Inflammatory macrophage treated with lipopolysaccharide for 1 hour (primary cell): ENCODE measurements at regions not wholly inside any gene's neighbourhood (a gene's known extent, or its start where the extent isn't known, plus 50 kb on each side); places are given as distances from the start of the nearest gene placed in this dataset.
A peak's percentile ranks its signal among the peaks of the same experiment; 100 is the strongest.
"Not testable (repeated sequence)": the region's sequence is repeated elsewhere in the genome, so short reads cannot be mapped to it uniquely, and the experiment has no call there.

Experiments used
- DNase-seq, 2 donors: peaks; one replicate each; pipeline ENCODE4 v3.0.0-alpha.2; 2020 to 2022

DNA sequence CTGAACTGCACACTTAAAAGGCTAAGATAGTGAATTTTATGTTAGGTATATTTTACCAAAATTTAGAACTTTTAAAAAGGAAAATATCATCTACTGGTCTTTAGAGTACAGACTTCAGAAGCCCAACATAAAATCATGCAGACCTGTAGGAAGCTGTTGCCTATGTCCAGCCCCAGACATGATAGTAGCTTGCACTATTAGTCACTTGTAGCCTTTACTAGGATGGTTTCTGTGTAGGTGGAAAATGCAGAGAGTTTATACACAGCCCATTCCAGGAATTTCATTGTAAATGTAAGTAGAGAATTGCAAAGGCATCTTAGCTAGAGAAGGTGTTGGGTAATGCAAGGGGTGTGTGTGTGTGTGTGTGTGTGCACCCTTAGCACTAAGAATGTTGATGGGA, 640.2 kb downstream of the RNF144A start:
- DNase-seq = no peak

DNA sequence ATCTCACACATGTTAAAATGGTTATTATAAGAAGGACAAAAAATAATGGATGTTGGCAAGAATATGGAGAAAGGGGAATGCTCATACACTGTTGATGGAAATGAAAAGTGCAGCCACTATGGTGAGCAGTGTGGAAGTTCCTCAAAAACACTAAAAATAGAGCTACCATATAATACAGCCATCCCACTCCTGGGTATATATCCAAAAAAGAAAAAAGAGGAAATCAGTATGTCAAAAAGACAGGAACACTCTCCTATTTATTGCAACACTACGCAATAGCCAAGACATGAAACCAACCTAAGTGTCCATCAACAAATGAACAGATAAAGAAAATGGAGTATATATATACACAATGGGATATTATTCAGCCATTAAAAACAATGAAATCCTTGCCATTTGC, 642.6 kb downstream of the RNF144A start:
- DNase-seq = peak; percentile 2 to 36

DNA sequence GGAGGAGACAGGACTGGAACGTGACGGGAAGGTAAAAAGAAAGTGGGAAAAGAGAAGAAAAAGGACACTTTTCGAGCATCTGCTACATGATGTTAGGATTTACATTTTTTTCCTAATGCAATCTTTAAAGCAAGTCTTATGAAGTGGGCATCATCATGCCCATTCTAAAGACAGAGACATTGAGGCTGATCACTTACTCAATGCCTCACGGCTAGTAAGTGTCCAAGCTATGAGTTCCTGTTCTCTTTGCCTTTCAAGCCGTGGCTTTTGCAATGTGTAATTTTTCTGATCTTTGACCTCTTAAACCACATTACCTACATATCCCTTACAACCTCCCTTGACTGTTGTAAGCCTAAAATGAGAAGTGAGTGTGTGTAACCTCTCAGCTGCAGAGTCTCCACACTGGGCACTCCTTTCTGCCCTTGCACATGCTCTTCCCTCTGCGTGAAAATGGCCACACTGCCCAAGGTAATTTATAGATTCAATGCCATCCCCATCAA, 649.2 kb downstream of the RNF144A start:
- no peak for DNase-seq

DNA sequence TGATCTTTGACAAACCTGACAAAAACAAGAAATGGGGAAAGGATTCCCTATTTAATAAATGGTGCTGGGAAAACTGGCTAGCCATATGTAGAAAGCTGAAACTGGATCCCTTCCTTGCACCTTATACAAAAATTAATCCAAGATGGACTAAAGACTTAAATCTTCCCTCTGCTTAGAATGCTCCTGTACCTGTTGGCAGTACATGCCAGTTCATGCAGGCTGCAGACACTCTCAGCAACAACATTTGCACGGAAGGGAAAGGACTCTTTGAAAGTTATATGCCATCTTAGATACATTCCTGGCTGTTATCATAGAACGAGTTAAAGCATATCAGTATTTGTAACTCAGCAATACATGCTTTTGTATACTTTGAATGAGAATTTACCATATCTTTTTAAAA, 649.9 kb downstream of the RNF144A start:
- not testable (repeated sequence) for DNase-seq

DNA sequence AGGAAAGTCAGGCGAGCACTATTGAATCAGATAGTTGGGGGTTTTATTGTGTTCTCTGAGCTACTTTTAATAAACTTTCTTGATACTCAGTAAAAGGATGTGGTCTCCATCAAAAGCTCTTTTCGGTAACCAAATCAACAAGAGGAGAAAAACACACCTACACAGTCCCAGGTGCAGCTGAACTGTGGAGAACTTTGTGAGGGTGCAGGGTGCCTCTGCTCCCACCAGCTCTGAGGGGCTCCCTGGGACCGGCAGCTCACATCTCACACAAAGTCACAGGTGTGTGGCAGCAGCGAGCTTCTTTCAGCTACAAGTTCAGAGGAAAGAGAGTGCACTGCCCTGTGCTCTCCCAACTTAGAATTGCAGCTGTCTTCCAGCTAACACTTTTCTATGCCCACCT, 650.4 kb downstream of the RNF144A start:
- no peak for DNase-seq

DNA sequence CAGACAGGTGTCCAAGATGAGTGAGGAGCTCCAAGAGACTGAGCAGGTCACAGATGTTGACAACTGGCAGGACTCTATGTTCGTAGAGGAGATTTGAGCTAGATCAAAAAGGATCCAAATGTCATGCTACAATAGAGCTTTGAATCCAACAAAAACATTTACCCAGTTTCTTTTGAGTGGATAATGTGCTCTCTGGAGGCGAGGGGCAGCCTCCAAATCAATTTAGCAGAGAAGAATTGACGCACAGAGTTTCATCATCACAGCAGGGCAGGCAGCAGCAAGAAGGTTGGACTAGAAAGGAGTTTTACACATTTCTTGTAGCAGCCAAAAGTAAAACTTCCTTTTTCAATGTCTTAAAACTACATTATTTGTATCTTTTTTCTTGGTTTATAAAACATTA, 653.0 kb downstream of the RNF144A start:
- DNase-seq = no peak

DNA sequence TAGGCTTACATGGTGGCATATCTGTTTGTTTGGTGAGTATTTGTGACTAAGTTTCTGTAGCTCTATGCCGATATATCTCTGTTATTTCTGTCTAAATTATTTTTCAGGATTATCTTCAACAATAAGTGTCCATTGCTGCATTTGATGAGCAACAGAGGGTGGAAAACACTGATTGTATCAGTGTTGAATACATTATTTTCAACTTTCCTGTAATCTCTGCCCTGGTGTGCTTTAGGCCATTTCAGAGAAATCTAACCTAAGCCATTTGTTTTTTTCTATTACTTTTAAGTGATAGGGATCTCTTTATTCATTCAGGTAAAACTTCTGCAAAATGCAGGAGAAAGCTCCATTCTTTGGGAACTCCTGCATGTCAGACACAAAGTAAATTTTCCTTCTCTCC, 654.5 kb downstream of the RNF144A start:
- no peak for DNase-seq

DNA sequence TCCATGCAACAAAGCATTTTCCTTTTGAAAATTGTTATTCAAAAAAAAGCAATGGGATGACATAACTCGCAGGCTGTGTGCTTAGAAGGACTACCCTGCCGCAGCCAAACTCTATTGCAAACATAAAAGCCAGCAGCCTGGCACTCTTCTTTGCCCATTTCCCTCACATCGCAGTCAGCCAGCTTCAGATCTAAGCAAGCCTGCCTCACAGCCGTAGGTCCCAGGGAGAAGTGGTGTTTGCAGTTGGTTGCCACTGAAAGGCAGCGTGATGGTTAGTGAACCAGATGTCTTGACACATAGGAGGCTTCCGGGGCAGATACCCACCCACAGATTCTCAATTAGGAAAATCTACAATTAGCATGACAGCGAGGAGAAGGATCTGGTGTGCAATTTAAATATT, 655.2 kb downstream of the RNF144A start:
- DNase-seq = no peak

DNA sequence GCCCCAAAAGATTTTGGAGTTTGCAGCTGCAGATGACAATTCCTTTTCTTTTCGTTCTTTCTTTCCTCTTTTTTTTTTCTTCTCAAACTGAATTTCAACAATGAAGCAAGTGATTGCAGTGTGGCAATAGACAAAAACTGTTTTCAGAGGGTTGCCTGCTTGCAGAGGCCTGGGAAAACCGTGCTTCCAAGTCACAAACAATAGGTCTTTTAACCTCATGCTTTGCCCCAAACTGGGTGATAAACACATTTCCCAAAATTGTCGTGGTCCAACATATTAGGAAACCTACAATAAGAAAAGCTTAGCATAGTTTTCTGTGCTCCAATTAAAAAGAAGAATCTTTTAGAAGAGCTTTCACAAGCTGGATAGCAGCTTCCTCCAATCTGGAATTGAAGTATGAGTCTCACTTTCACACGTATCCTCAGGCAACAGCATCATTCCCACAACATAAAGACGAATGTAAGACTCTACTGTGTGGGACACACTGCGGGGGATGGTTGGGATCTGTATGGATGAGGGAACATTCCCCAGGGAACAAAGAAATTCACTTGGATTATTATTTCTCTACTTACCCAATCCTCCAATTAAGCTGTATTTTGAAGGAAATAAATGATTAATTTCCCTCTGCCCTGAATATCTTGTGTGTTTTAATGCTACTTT, 656.1 kb downstream of the RNF144A start:
- DNase-seq = no peak

DNA sequence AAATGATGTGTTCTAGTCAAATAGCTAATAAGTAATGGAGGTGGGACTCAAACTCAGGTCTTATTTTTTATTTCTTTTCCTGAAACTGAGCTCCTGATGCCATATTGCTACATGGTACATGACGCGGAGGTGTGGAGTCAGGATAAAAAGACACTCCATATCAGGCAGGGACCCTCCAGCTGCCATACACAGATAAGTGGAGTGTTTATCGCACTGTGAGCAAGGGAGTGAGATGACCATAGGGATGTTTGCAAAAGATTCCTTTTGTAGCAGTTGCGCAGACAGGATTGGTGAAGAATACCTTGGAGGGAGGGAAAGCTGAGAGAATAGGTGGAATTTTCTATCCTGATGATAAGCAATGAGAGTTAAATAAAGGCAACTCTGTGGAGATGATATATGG, 657.2 kb downstream of the RNF144A start:
- DNase-seq = no peak

DNA sequence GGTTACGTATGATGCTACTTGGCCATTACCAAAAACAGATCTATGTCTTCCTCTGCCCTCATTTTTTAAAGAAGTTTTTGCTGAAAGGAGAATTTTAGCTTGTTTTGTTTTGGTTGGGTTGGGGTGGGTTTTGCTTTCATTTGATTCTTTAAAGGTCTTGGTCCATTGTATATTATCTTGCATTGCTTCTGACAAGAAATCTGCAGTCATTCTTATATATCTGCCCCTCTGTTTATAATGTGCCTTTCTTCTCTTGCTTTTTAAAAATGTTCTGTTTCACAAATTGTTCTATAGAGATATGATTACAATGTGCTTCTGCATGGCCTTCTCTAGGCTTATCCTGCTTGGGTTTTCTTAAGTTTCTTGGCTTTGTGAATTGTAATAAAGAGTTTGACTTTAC, 660.6 kb downstream of the RNF144A start:
- no peak for DNase-seq

DNA sequence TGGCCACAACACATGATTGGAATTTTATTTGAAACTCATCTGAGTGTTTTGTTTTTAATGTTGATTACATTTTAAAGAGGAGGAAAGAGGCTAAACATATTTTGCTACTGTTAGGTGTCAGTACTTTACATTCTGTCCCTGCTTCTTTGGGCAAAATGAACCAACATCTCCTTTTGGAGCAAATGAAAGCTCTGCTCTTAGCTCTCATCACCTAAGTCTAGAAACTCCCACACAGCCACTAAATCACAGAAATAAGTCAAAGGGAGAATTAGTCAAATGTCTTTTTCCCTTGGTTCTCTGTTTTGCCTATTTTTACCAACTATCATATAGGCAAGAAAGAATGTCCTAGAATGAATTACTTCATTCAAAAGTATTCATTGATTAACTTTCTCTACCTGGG, 666.8 kb downstream of the RNF144A start:
- no peak for DNase-seq

DNA sequence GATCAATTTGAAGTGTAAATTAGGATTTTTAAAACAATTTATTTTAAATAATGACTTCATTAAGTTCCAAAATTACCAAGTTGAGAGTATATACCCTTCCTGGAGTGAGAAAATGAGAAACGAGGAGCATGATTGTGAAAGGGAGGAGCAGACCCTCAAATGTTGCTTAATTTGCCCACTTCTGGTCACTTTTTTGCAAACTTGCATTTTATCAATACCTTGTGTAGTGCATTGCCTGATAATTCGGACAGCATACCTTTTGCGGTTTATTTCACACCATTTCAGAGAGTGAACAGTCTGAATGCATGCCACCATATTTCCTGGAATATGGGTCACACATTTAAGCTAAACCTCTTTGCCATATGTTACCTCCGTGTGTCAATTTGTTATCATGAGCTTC, 669.7 kb downstream of the RNF144A start:
- DNase-seq = no peak

DNA sequence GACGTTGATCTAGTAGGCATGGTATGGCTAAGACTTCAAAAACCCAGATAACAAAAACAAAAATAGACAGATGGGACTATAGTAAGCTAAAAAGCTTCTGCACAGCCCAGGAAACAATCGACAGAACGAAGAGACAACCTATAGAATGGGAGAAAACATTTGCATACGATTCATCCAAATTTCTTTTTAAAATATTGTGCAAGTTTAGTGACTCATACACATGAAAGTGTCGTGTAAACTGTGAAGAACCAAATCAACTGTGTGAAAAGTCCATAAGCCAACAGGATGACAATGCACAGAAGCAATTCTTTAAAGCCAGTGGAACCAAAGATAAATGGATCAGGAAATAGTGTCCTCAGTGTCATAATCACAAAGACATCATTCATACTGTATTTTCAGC, 671.1 kb downstream of the RNF144A start:
- peak; percentile 38 to 46 for DNase-seq

DNA sequence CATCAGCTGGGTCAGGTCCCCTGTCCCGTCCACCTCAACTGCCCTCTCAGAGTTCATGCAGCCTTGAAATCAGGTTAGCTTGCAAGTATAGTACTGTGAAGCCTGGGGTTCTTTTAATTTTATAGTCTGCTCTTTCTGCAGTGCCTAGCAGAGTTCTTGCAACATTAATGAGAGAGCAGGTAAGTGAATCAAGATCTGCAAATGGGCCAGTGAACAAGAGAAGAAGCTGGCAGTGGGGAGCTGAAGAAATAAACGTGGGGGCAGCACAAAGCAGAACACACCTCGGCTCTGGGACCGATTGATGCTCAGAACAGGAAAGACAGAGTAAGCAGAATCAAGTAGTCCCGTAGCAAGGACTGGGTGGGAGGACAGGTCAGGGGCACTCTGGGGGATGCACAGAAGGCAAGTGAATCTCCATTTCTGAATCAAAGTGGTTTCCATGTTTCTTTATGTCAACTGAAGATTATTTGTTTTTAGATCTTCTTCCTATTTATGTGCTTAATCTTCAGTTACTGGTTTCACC, 675.5 kb downstream of the RNF144A start:
- no peak for DNase-seq

DNA sequence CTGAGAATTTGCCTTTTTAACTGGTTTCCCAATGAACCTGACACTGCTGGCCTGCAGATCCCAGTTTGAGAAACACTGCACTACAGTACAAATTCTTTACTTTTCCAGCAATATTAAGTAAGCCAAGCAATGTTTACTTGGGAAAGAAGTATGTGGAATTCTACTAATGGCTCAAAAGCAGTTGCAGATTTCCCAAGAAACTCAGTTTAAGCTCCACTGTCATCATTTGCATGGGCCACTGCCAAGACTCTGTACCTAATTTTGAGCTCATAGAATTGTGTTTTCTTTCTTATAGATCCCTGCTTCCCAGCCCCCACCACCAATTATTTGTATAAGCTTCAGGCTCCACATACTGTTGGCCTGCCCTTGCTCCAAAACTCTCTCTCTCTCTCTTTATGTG, 676.1 kb downstream of the RNF144A start:
- DNase-seq = no peak

DNA sequence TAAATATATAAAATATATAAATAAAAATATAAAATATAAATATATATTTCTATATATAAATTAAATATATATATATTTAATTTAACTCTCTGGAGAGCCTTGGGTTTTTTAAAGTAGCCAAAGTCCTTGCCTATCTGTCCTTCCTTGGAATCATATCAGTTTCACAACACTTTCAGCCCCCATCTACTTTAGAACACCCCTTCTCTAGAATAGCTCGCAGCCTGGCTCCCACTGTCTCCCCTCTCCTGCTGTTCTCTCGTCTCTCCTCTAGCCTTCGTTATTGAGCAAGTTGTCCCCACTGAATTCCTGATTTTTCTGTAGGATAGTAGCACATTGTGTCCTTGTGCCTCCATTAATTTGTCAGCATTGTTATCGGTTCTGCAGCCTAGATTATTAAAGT, 677.0 kb downstream of the RNF144A start:
- DNase-seq = no peak

DNA sequence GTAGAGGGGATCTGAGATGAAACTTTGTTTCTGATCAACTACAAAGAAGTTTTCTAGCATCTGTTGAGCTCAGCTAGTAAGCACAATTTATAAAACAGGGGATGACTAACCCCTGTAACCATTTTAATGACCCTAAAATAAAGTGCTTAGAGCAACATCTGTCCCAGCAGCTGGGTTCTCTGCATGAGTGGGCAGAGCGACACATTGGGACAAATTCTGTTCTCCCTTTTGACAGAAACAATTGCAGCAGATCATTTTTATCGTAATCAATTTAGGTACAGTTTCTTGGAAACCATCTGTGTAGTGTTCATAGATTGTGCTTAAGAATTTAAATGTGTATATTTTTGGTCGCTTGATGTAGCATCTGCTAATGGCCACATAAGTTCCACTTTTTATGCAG, 678.0 kb downstream of the RNF144A start:
- DNase-seq = no peak

DNA sequence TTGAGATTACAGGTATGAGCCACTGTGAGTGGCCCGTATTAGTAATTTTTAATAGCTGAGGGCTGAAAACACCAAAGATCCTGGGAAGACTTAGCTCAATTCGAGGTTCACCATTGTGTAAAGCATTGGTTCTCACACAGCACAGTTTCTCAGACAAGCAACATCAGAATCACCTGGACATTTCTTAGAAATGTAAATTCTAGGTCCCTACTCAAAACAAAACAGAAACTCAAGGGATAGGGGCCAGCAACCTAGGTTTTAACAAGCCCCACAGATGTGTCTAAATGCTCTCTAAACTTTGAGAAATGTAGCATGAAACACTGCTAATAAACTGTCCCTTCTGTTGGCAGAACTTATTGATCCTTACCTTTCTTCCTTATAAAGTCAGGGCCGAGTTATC, 681.2 kb downstream of the RNF144A start:
- DNase-seq = no peak

DNA sequence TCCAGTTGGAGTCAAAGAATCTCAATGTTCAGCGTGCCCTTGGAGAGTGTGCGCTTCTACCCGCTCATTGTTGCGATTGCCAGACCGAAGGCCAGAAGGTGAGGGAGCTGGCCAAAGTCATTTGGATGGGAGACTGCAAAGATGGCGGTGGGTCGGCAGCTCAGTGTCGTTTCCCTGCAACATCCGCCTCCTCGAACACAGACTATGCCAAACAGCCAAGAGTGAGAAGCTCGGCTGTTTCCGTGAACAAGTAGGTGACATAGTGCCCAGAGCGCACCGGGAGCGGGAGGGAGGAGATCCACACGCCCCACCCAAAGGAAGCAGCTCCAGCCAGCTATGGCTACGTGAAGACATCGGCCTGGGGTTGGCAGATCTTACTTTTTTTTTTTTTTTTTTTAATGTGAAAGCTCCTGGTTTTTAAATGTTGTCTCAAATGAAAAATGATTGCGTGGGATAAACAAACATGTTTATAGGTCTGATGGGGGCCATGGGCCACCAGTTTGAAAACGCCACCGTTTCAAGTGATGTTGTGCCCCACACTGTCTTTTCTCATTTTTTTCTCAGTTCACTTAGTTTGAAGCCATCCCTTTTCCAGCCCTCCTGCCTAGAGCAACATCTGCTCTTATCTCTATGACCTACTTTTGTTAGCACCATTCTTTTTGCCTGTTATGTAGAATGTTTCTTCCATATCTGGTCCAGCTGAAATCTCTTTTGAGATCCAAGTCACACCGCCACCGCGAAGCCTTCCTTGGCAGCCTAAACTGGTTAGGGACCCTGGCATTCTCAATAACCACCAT, 682.4 kb downstream of the RNF144A start:
- DNase-seq = no peak

DNA sequence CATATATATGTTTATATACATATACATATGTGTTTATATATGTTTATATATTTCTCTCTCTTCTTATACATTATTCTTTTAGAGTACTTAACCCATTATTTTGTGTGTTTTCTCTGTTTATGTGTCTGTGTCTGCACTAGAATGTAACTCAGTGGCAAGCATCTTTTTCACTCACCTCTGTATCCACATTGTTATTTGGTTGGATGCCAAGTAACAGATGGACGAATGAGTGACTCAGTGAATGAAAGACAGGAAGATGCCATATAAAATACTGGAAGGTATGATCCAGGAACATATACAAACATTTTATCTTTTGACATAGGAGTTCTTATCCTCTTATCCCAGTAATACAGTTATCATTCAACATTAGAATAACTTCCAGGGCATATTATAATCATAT, 684.8 kb downstream of the RNF144A start:
- DNase-seq = no peak

DNA sequence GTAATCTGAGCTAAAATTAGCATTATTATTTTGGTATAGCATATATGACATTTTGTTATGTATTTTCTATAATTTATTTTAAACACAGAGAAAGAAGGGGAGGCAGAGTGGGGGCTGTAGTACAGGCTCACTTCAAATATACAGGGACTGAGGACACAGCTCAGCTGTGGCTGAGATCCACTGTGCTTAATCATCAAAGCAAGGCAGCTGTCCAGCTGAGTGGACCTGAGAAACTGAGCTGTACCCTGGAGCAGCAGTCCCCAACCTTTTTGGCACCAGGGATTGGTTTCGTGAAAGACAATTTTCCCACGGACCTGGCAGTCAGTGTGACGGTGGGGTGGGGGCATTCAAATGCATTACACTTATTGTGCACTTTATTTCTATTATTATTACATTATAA, 687.2 kb downstream of the RNF144A start:
- no peak for DNase-seq

DNA sequence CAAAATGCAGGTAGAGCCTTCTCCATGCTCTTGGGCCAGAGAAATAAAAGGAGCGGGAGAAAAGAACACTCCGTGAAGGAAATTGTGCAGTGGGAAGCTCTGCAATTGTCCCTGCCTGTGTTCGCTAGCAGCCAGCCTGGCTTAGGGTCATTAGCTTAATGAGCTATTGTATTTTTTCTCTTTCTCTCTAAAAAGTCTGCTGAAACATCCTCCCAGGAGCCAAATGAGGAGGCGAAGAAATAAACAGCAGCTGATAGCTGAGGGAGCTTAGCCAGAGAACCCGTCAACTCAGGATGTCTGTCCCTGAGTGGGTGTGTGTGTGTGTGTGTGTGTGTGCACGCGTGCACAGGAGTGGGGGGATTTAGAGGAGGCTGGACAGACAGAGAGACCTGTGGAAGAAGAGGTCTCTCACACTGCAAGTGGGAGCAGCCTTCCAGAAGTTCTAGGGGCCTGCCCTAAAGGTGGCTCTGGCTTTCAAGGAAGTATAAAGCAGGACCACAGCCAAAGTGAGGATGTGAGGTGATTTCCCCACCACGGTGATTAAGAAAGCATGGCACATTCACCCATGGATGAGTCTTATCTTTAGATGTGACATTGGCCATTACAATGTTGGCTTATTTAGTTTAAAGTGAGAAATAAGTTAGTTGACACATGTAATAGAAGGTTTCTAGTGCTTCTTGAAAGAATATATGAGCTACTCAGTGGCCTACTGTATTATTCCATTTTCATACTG, 690.4 kb downstream of the RNF144A start:
- no peak for DNase-seq

DNA sequence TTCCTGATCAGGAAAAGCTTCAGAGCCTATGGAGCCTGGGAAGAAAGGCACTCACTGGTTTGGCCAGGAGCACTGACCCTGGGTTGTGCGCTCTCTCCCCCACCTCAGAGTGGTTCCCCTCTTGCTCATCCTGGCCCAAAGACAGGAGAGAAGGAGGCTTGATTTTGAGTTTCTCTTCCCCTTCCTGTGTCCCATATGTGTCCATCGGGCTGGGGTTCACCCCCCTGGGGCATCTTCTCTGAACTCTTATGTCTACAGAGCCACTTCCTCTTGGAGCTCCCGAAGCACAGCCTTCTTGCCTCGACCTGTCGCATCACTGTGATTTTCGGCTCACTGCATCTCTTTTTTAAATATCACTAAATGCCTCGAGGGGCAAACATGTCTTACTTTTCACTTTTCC, 692.3 kb downstream of the RNF144A start:
- no peak for DNase-seq
